HEK293 (cell line): ENCODE measurements at regions not wholly inside any gene's neighbourhood (a gene's known extent, or its start where the extent isn't known, plus 50 kb on each side); places are given as distances from the start of the nearest gene placed in this dataset.

Experiments
- CTCF ChIA-PET: fragments of 350-600 bp; formaldehyde crosslinking; extraction: SDS; loops from one replicate; lab custom pipeline; 2021; ENCODE audit warnings: antibody characterized with exemption; lab: Yijun Ruan, JAX
- POLR2A ChIA-PET: fragments of 300-600 bp; formaldehyde crosslinking; extraction: SDS; loops from one replicate; lab custom pipeline; 2020; ENCODE audit warnings: antibody characterized with exemption, inconsistent platforms; lab: Yijun Ruan, JAX
- H3K27ac ChIP-seq: fragments of 200-500 bp; sonication (Bioruptor generic); 2 replicates; pipeline ENCODE4 v1.5.1; 2014; ENCODE audit warnings: low read depth, low read length, control low read depth, inconsistent platforms; ENCODE audit errors: extremely low read depth
- H3K36me3 ChIP-seq, 2 experiments: fragments of 200-500 bp in 1 of 2; sonication (Bioruptor generic) in 1 of 2; 1 replicate in 1 of 2; 2 replicates in 1 of 2; pipeline ENCODE4 v1.5.1; 2014 to 2017; ENCODE audit warnings: inconsistent platforms in 2 of 2, low read length in 2 of 2; ENCODE audit not compliant: control insufficient read depth in 2 of 2, insufficient read depth in 1 of 2
- H3K4me1 ChIP-seq: fragments of 200-500 bp; sonication (Bioruptor generic); 2 replicates; pipeline ENCODE4 v1.5.1; 2014; ENCODE audit warnings: mild to moderate bottlenecking, low read length, inconsistent platforms; ENCODE audit not compliant: control insufficient read depth, insufficient read depth
- H3K4me3 ChIP-seq: 2 replicates; pipeline ENCODE4 v1.5.1; 2011; ENCODE audit warnings: low read depth, mild to moderate bottlenecking, control low read depth, low read length, moderate library complexity
- H3K9me3 ChIP-seq: fragments of 200-500 bp; sonication (Bioruptor generic); 2 replicates; pipeline ENCODE4 v1.5.1; 2014; ENCODE audit warnings: low read depth, low read length, inconsistent platforms; ENCODE audit not compliant: control insufficient read depth, insufficient read depth
- GFI1B ChIP-seq: fragments of 450-650 bp; formaldehyde crosslinking; IDR thresholded peaks from 2 replicates; pipeline ENCODE4 v1.5.1; 2016; ENCODE audit warnings: missing biosample characterization, missing genetic modification characterization
- GLIS2 ChIP-seq: fragments of 450-650 bp; formaldehyde crosslinking; IDR thresholded peaks from 2 replicates; pipeline ENCODE4 v1.5.1; 2016; ENCODE audit warnings: missing biosample characterization, missing genetic modification characterization
- KLF8 ChIP-seq: fragments of 450-650 bp; formaldehyde crosslinking; IDR thresholded peaks from 2 replicates; pipeline ENCODE4 v1.5.1; 2016; ENCODE audit warnings: missing biosample characterization, missing genetic modification characterization
- MEIS1 ChIP-seq: sonication (generic); formaldehyde crosslinking; IDR thresholded peaks from 2 replicates; pipeline ENCODE4 v1.8.1; 2022; ENCODE audit warnings: missing genetic modification reagents, mild to moderate bottlenecking, borderline replicate concordance
- SALL2 ChIP-seq: fragments of 450-650 bp; formaldehyde crosslinking; IDR thresholded peaks from 2 replicates; pipeline ENCODE4 v1.5.0; 2017; ENCODE audit warnings: missing biosample characterization, mild to moderate bottlenecking, missing genetic modification characterization, borderline replicate concordance
- SP3 ChIP-seq: fragments of 450-650 bp; formaldehyde crosslinking; IDR thresholded peaks from 2 replicates; pipeline ENCODE4 v1.5.1; 2016; ENCODE audit warnings: missing biosample characterization, missing genetic modification characterization
- ZNF140 ChIP-seq: fragments of 450-650 bp; formaldehyde crosslinking; IDR thresholded peaks from 2 replicates; pipeline ENCODE4 v1.5.1; 2016; ENCODE audit warnings: missing biosample characterization, missing genetic modification characterization
- ZNF214 ChIP-seq: fragments of 450-650 bp; formaldehyde crosslinking; IDR thresholded peaks from 2 replicates; pipeline ENCODE4 v1.5.1; 2017; ENCODE audit warnings: missing biosample characterization, mild to moderate bottlenecking, missing genetic modification characterization, borderline replicate concordance
- ZNF266 ChIP-seq: fragments of 450-650 bp; formaldehyde crosslinking; IDR thresholded peaks from 2 replicates; pipeline ENCODE4 v1.5.1; 2016; ENCODE audit warnings: missing biosample characterization, missing genetic modification characterization, low read depth
- ZNF404 ChIP-seq: fragments of 450-650 bp; formaldehyde crosslinking; IDR thresholded peaks from 2 replicates; pipeline ENCODE4 v1.5.1; 2017; ENCODE audit warnings: missing biosample characterization, missing genetic modification characterization
- ZNF561 ChIP-seq: fragments of 450-650 bp; IDR thresholded peaks from 2 replicates; pipeline ENCODE4 v1.5.1; 2018; ENCODE audit warnings: missing biosample characterization, missing genetic modification characterization, borderline replicate concordance
- ZNF629 ChIP-seq: fragments of 450-650 bp; formaldehyde crosslinking; IDR thresholded peaks from 2 replicates; pipeline ENCODE4 v1.5.1; 2017; ENCODE audit warnings: missing biosample characterization, missing genetic modification characterization
- ZNF792 ChIP-seq: fragments of 450-650 bp; formaldehyde crosslinking; IDR thresholded peaks from 2 replicates; pipeline ENCODE4 v1.5.1; 2016; ENCODE audit warnings: missing biosample characterization, missing genetic modification characterization
- TF ChIP-seq, protein P1 (sequence below): fragments of 450-650 bp; formaldehyde crosslinking; IDR thresholded peaks from 2 replicates; pipeline ENCODE4 v1.5.1; 2016; ENCODE audit warnings: missing biosample characterization, missing genetic modification characterization
- TF ChIP-seq, protein P2 (sequence below): fragments of 450-650 bp; formaldehyde crosslinking; IDR thresholded peaks from 2 replicates; pipeline ENCODE4 v1.5.1; 2016; ENCODE audit warnings: missing biosample characterization, missing genetic modification characterization, low read depth
- TF ChIP-seq, protein P3 (sequence below): fragments of 450-650 bp; formaldehyde crosslinking; IDR thresholded peaks from 2 replicates; pipeline ENCODE4 v1.5.1; 2017; ENCODE audit warnings: missing biosample characterization, missing genetic modification characterization
- TF ChIP-seq, protein P4 (sequence below): fragments of 450-650 bp; formaldehyde crosslinking; IDR thresholded peaks from 2 replicates; pipeline ENCODE4 v1.5.1; 2016; ENCODE audit warnings: missing biosample characterization, missing genetic modification characterization, borderline replicate concordance
- TF ChIP-seq, protein P5 (sequence below): fragments of 450-650 bp; formaldehyde crosslinking; IDR thresholded peaks from 2 replicates; pipeline ENCODE4 v1.5.1; 2016; ENCODE audit warnings: missing biosample characterization, missing genetic modification characterization, borderline replicate concordance
- TF ChIP-seq, protein P6 (sequence below): fragments of 450-650 bp; IDR thresholded peaks from 2 replicates; pipeline ENCODE4 v1.5.1; 2018; ENCODE audit warnings: missing biosample characterization, mild to moderate bottlenecking, missing genetic modification characterization

DNA sequence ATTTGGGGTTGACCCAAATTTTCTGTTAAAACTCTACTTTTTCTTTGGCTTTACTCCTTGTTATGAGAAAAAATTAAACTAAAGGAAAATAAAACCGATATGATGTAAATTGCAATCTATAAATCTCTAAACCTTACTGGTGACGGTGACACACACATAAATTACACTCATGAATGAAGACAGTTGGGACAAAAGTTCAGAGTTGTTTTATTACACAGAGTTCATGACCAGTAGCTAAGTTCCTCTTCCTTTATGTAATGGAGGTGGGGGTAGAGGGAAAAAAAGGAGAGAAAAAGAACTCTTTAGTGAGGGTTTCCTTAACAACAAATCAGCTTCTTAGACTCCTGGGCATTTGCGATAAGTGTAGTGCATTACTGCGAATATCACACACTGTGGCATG is 220.7 kb downstream of the KCNJ2 start:
- POLR2A ChIA-PET = no interaction called here
- CTCF ChIA-PET = interaction anchor here (0.6 kb wide), 1 partner anchor 1071 kb away, joined by 5 read pairs; no protein-coding TSS in a partner anchor
- Histone ChIP-seq H3K4me1 (no peaks in the 10 kb centered on the region), H3K9me3 (no peaks in the 10 kb centered on the region), H3K36me3 (no peaks in the 10 kb centered on the region), H3K4me3 (no peak overlapping the region), H3K27ac (no peak overlapping the region)
- TF ChIP-seq, protein P1, sequence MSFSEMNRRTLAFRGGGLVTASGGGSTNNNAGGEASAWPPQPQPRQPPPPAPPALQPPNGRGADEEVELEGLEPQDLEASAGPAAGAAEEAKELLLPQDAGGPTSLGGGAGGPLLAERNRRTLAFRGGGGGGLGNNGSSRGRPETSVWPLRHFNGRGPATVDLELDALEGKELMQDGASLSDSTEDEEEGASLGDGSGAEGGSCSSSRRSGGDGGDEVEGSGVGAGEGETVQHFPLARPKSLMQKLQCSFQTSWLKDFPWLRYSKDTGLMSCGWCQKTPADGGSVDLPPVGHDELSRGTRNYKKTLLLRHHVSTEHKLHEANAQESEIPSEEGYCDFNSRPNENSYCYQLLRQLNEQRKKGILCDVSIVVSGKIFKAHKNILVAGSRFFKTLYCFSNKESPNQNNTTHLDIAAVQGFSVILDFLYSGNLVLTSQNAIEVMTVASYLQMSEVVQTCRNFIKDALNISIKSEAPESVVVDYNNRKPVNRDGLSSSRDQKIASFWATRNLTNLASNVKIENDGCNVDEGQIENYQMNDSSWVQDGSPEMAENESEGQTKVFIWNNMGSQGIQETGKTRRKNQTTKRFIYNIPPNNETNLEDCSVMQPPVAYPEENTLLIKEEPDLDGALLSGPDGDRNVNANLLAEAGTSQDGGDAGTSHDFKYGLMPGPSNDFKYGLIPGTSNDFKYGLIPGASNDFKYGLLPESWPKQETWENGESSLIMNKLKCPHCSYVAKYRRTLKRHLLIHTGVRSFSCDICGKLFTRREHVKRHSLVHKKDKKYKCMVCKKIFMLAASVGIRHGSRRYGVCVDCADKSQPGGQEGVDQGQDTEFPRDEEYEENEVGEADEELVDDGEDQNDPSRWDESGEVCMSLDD (tag by site-specific recombination) = no peak
- TF ChIP-seq, protein P2, sequence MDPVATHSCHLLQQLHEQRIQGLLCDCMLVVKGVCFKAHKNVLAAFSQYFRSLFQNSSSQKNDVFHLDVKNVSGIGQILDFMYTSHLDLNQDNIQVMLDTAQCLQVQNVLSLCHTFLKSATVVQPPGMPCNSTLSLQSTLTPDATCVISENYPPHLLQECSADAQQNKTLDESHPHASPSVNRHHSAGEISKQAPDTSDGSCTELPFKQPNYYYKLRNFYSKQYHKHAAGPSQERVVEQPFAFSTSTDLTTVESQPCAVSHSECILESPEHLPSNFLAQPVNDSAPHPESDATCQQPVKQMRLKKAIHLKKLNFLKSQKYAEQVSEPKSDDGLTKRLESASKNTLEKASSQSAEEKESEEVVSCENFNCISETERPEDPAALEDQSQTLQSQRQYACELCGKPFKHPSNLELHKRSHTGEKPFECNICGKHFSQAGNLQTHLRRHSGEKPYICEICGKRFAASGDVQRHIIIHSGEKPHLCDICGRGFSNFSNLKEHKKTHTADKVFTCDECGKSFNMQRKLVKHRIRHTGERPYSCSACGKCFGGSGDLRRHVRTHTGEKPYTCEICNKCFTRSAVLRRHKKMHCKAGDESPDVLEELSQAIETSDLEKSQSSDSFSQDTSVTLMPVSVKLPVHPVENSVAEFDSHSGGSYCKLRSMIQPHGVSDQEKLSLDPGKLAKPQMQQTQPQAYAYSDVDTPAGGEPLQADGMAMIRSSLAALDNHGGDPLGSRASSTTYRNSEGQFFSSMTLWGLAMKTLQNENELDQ (tag by site-specific recombination) = no peak
- TF ChIP-seq, protein P3, sequence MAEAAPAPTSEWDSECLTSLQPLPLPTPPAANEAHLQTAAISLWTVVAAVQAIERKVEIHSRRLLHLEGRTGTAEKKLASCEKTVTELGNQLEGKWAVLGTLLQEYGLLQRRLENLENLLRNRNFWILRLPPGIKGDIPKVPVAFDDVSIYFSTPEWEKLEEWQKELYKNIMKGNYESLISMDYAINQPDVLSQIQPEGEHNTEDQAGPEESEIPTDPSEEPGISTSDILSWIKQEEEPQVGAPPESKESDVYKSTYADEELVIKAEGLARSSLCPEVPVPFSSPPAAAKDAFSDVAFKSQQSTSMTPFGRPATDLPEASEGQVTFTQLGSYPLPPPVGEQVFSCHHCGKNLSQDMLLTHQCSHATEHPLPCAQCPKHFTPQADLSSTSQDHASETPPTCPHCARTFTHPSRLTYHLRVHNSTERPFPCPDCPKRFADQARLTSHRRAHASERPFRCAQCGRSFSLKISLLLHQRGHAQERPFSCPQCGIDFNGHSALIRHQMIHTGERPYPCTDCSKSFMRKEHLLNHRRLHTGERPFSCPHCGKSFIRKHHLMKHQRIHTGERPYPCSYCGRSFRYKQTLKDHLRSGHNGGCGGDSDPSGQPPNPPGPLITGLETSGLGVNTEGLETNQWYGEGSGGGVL = no peak
- TF ChIP-seq, protein P4, sequence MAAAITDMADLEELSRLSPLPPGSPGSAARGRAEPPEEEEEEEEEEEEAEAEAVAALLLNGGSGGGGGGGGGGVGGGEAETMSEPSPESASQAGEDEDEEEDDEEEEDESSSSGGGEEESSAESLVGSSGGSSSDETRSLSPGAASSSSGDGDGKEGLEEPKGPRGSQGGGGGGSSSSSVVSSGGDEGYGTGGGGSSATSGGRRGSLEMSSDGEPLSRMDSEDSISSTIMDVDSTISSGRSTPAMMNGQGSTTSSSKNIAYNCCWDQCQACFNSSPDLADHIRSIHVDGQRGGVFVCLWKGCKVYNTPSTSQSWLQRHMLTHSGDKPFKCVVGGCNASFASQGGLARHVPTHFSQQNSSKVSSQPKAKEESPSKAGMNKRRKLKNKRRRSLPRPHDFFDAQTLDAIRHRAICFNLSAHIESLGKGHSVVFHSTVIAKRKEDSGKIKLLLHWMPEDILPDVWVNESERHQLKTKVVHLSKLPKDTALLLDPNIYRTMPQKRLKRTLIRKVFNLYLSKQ (tag by site-specific recombination) = no peak
- TF ChIP-seq, protein P5, sequence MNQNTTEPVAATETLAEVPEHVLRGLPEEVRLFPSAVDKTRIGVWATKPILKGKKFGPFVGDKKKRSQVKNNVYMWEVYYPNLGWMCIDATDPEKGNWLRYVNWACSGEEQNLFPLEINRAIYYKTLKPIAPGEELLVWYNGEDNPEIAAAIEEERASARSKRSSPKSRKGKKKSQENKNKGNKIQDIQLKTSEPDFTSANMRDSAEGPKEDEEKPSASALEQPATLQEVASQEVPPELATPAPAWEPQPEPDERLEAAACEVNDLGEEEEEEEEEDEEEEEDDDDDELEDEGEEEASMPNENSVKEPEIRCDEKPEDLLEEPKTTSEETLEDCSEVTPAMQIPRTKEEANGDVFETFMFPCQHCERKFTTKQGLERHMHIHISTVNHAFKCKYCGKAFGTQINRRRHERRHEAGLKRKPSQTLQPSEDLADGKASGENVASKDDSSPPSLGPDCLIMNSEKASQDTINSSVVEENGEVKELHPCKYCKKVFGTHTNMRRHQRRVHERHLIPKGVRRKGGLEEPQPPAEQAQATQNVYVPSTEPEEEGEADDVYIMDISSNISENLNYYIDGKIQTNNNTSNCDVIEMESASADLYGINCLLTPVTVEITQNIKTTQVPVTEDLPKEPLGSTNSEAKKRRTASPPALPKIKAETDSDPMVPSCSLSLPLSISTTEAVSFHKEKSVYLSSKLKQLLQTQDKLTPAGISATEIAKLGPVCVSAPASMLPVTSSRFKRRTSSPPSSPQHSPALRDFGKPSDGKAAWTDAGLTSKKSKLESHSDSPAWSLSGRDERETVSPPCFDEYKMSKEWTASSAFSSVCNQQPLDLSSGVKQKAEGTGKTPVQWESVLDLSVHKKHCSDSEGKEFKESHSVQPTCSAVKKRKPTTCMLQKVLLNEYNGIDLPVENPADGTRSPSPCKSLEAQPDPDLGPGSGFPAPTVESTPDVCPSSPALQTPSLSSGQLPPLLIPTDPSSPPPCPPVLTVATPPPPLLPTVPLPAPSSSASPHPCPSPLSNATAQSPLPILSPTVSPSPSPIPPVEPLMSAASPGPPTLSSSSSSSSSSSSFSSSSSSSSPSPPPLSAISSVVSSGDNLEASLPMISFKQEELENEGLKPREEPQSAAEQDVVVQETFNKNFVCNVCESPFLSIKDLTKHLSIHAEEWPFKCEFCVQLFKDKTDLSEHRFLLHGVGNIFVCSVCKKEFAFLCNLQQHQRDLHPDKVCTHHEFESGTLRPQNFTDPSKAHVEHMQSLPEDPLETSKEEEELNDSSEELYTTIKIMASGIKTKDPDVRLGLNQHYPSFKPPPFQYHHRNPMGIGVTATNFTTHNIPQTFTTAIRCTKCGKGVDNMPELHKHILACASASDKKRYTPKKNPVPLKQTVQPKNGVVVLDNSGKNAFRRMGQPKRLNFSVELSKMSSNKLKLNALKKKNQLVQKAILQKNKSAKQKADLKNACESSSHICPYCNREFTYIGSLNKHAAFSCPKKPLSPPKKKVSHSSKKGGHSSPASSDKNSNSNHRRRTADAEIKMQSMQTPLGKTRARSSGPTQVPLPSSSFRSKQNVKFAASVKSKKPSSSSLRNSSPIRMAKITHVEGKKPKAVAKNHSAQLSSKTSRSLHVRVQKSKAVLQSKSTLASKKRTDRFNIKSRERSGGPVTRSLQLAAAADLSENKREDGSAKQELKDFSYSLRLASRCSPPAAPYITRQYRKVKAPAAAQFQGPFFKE (tag by site-specific recombination) = no peak
- no peak for TF ChIP-seq ZNF629
- TF ChIP-seq, protein P6, sequence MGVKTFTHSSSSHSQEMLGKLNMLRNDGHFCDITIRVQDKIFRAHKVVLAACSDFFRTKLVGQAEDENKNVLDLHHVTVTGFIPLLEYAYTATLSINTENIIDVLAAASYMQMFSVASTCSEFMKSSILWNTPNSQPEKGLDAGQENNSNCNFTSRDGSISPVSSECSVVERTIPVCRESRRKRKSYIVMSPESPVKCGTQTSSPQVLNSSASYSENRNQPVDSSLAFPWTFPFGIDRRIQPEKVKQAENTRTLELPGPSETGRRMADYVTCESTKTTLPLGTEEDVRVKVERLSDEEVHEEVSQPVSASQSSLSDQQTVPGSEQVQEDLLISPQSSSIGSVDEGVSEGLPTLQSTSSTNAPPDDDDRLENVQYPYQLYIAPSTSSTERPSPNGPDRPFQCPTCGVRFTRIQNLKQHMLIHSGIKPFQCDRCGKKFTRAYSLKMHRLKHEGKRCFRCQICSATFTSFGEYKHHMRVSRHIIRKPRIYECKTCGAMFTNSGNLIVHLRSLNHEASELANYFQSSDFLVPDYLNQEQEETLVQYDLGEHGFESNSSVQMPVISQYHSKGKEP (tag by site-specific recombination) = no peak
- TF ChIP-seq ZNF214 = no peak
- no peak for TF ChIP-seq ZNF140 (tag by site-specific recombination)
- no peak for TF ChIP-seq ZNF404 (tag by site-specific recombination)
- TF ChIP-seq SALL2 (tag by site-specific recombination) = no peak
- TF ChIP-seq MEIS1 = no peak
- no peak for TF ChIP-seq GFI1B (tag by site-specific recombination)
- TF ChIP-seq SP3 (tag by site-specific recombination) = no peak
- TF ChIP-seq ZNF561 (tag by site-specific recombination) = no peak
- TF ChIP-seq ZNF266 (tag by site-specific recombination) = no peak
- TF ChIP-seq ZNF792 (tag by site-specific recombination) = no peak
- no peak for TF ChIP-seq GLIS2 (tag by site-specific recombination)
- TF ChIP-seq KLF8 (tag by site-specific recombination) = no peak
